OCI-LY1 (cell line): ENCODE measurements at regions not wholly inside any gene's neighbourhood (a gene's known extent, or its start where the extent isn't known, plus 50 kb on each side); places are given as distances from the start of the nearest gene placed in this dataset.

Experiments
- EZH2 ChIP-seq: fragments of 200-600 bp; sonication (generic), shearing (Covaris generic); IDR thresholded peaks from 2 replicates; pipeline ENCODE4 v1.8.0; 2017; ENCODE audit warnings: borderline replicate concordance, mixed run types, mild to moderate bottlenecking, antibody characterized with exemption, low read length, moderate library complexity, mixed read lengths
- TF ChIP-seq, protein P1 (sequence below): fragments of 200-600 bp; sonication (generic), shearing (Covaris generic); IDR thresholded peaks from 2 replicates; pipeline ENCODE4 v1.5.1; 2017; ENCODE audit warnings: mild to moderate bottlenecking, antibody characterized with exemption, low read length, moderate library complexity, mixed read lengths

DNA sequence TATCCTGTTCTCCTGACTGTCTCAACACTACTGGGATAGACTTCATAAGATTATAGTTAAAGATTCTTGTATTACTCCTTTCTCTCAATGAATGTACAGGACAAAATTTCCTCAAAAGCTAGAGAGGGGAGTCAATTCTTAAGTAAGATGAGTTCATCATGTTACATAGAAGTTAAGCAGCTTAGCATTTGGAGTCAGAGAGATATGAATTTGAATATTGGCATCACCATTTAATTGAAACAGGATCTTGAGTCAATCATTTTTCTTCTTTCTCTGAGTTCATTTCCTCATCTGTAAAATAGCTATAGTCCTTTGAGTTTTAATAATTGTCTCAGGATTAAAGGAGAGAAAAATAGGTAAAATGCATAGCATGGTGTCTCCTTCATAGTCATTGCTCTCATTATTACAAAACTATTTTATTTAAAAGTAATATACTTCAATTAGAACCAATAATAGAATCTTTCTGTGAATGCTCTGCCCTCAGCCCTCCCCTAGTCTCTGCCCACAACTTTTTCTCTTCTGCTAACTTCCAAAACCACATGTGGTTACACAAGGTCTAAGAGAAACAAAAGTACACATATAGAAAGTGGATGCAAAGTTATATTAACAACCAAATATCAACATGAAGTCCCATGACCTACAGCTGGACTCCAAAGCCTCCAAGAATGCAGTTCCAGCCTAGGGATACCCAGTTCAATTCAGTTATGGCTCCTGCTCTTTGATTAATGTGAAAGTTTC is 265.6 kb downstream of the TLE1 start:
- TF ChIP-seq, protein P1, sequence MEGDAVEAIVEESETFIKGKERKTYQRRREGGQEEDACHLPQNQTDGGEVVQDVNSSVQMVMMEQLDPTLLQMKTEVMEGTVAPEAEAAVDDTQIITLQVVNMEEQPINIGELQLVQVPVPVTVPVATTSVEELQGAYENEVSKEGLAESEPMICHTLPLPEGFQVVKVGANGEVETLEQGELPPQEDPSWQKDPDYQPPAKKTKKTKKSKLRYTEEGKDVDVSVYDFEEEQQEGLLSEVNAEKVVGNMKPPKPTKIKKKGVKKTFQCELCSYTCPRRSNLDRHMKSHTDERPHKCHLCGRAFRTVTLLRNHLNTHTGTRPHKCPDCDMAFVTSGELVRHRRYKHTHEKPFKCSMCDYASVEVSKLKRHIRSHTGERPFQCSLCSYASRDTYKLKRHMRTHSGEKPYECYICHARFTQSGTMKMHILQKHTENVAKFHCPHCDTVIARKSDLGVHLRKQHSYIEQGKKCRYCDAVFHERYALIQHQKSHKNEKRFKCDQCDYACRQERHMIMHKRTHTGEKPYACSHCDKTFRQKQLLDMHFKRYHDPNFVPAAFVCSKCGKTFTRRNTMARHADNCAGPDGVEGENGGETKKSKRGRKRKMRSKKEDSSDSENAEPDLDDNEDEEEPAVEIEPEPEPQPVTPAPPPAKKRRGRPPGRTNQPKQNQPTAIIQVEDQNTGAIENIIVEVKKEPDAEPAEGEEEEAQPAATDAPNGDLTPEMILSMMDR = no peak
- no peak for TF ChIP-seq EZH2
